SK-N-SH treated with all-trans-retinoic acid at 6 μM for 48 hours (cell line): ENCODE measurements at regions not wholly inside any gene's neighbourhood (a gene's known extent, or its start where the extent isn't known, plus 50 kb on each side); places are given as distances from the start of the nearest gene placed in this dataset.
"Not testable (repeated sequence)": the region's sequence is repeated elsewhere in the genome, so short reads cannot be mapped to it uniquely, and the experiment has no call there.

Experiments
- CREB5 ChIP-seq: fragments of 250-450 bp; sonication (Bioruptor Pico); IDR thresholded peaks from 2 replicates; pipeline ENCODE4 v1.5.1; 2020; ENCODE audit warnings: low read depth, mild to moderate bottlenecking, moderate library complexity
- CSDC2 ChIP-seq: fragments of 250-450 bp; sonication (Bioruptor Pico); IDR thresholded peaks from 2 replicates; pipeline ENCODE4 v1.5.0; 2020; ENCODE audit warnings: mild to moderate bottlenecking, moderate library complexity
- ESRRG ChIP-seq: fragments of 250-450 bp; sonication (Bioruptor Pico); IDR thresholded peaks from 2 replicates; pipeline ENCODE4 v1.6.1; 2021; ENCODE audit warnings: mild to moderate bottlenecking
- TCF4 ChIP-seq: fragments of 250-450 bp; sonication (Bioruptor Pico); IDR thresholded peaks from 2 replicates; pipeline ENCODE4 v1.8.0; 2021; ENCODE audit warnings: mild to moderate bottlenecking, moderate library complexity, borderline replicate concordance
- ZFP30 ChIP-seq: fragments of 450-650 bp; formaldehyde crosslinking; IDR thresholded peaks from 2 replicates; pipeline ENCODE4 v1.5.0; 2022; ENCODE audit warnings: mild to moderate bottlenecking, moderate library complexity

- not testable (repeated sequence) for TF ChIP-seq CSDC2 (CRISPR knock-in tag); ESRRG; ZFP30 (CRISPR knock-in tag); TCF4 (CRISPR knock-in tag); CREB5 (CRISPR knock-in tag)
Observed at GRCh38 chr16:22980514-22980913, 166.6 kb downstream of the HS3ST2 start.
